ENCODE measurements at regions not wholly inside any gene's neighbourhood (a gene's known extent, or its start where the extent isn't known, plus 50 kb on each side); places are given as distances from the start of the nearest gene placed in this dataset.

- TF ChIP-seq POLR2AphosphoS5 (IDR thresholded peaks at IDR 0.05; ENCODE audit: low read depth), result no peak
- no peak for TF ChIP-seq CTCF (IDR thresholded peaks at IDR 0.05; ENCODE audit: insufficient read depth, low read length)
- TF ChIP-seq GABPA (IDR thresholded peaks at IDR 0.05; ENCODE audit: low read depth), result no peak
Observed at GRCh38 chr18:65175681-65176080, 575.1 kb upstream of the CDH7 start.
